ENCODE measurements at regions not wholly inside any gene's neighbourhood (a gene's known extent, or its start where the extent isn't known, plus 50 kb on each side); places are given as distances from the start of the nearest gene placed in this dataset.

DNA sequence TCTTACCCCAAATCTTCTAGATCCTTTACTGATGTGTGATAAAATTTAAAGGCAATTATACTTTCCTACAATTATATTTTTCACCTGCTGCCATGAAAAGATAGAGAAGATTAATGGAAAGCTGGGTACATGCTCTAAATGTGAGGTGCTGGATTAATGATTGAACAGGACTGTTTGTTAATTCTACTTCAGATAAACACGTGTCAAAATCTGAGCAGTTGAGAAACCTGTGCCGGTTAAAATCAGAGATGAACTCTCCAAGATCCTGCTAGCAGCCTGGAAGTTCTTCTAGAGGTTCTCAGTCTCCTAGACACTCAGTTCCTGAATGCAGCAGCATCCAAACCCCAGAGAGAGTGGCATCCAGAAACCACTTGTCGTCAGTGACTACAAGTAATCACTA is 69.2 kb downstream of the INHBA start:
- H3K9me3 ChIP-seq (ENCODE audit: low read depth): no peaks in the 10 kb centered on the region
- H3K27ac Mint-ChIP-seq: no peak overlapping the region
- peaks cover 4% of the 10 kb centered on the region for H3K27me3 Mint-ChIP-seq (ENCODE audit: insufficient read depth, low read depth)
- H3K27me3 ChIP-seq: no peaks in the 10 kb centered on the region
- H3K4me3 Mint-ChIP-seq: no peak overlapping the region
- no peak overlapping the region for H2AFZ ChIP-seq (replicated peaks)
- TF ChIP-seq EZH2phosphoT487 (IDR thresholded peaks at IDR 0.05) (no peak), EZH2 (IDR thresholded peaks at IDR 0.05) (no peak)
- H3K4me1 ChIP-seq: peaks cover 2% of the 10 kb centered on the region
- H4K20me1 ChIP-seq (ENCODE audit: low read depth): no peaks in the 10 kb centered on the region
- peaks cover 8% of the 10 kb centered on the region for H3K4me1 Mint-ChIP-seq
- H3F3A ChIP-seq (ENCODE audit: low read depth): peaks cover 6% of the 10 kb centered on the region
- H3K79me2 ChIP-seq (ENCODE audit: low read depth): no peaks in the 10 kb centered on the region
- no peak overlapping the region for H3K9ac ChIP-seq
- no peak for DNase-seq (ENCODE audit: low spot score)
- no peaks in the 10 kb centered on the region for H3K36me3 ChIP-seq
- H3K36me3 Mint-ChIP-seq: no peaks in the 10 kb centered on the region
- H3K9me3 Mint-ChIP-seq: no peaks in the 10 kb centered on the region
- H3K27ac ChIP-seq: no peak overlapping the region
- no peak overlapping the region for H3K4me2 ChIP-seq
- no peak overlapping the region for H3K4me3 ChIP-seq

DNA sequence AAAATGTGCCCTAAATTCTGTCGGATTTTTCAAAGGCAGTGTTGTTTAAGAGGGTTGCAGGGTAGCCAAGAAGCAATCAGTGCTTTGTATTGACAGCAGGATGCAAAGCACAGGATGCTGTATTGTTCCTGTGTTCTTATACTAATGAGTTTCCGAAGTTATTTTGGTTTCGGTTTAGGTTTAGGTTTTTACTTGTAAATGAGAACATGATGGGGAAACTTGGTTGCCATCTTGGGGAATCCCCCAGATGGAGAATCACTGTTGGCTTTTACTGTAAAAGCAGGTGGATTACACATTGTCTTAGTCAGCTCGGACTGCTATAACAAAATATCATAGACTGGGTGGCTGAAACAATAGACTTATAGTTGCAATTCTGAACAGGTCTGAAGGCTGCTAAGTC is 72.1 kb downstream of the INHBA start:
- H3K27me3 Mint-ChIP-seq (ENCODE audit: insufficient read depth, low read depth): peaks cover 4% of the 10 kb centered on the region
- H4K20me1 ChIP-seq (ENCODE audit: low read depth): no peaks in the 10 kb centered on the region
- H3F3A ChIP-seq (ENCODE audit: low read depth): peaks cover 18% of the 10 kb centered on the region
- H3K4me1 ChIP-seq: peaks cover 16% of the 10 kb centered on the region
- no peak overlapping the region for H3K27ac Mint-ChIP-seq
- H3K27me3 ChIP-seq: no peaks in the 10 kb centered on the region
- no peak overlapping the region for H3K4me3 ChIP-seq
- no peaks in the 10 kb centered on the region for H3K36me3 Mint-ChIP-seq
- no peak for DNase-seq (ENCODE audit: low spot score)
- no peak overlapping the region for H3K4me3 Mint-ChIP-seq
- H2AFZ ChIP-seq (replicated peaks): no peak overlapping the region
- no peaks in the 10 kb centered on the region for H3K79me2 ChIP-seq (ENCODE audit: low read depth)
- TF ChIP-seq CTCF (IDR thresholded peaks at IDR 0.05) (no peak), EZH2phosphoT487 (IDR thresholded peaks at IDR 0.05) (no peak), EZH2 (IDR thresholded peaks at IDR 0.05) (no peak)
- peaks cover under 1% of the 10 kb centered on the region for H3K4me1 Mint-ChIP-seq
- no peak overlapping the region for H3K4me2 ChIP-seq
- no peaks in the 10 kb centered on the region for H3K9me3 ChIP-seq (ENCODE audit: low read depth)
- H3K9me3 Mint-ChIP-seq: no peaks in the 10 kb centered on the region
- H3K9ac ChIP-seq: no peak overlapping the region
- no peaks in the 10 kb centered on the region for H3K36me3 ChIP-seq
- H3K27ac ChIP-seq: no peak overlapping the region

GRCh38 chr7:41629711-41630111 is 73.2 kb downstream of the INHBA start:
- no peaks in the 10 kb centered on the region for H3K9me3 Mint-ChIP-seq
- Histone ChIP-seq H2AFZ (replicated peaks) (no peak overlapping the region), H3K4me1 (peaks cover 16% of the 10 kb centered on the region), H3F3A (ENCODE audit: low read depth) (peaks cover 18% of the 10 kb centered on the region), H3K4me2 (no peak overlapping the region), H3K36me3 (no peaks in the 10 kb centered on the region), H3K27ac (no peak overlapping the region), H3K4me3 (no peak overlapping the region), H3K79me2 (ENCODE audit: low read depth) (no peaks in the 10 kb centered on the region), H4K20me1 (ENCODE audit: low read depth) (no peaks in the 10 kb centered on the region), H3K9ac (no peak overlapping the region), H3K9me3 (ENCODE audit: low read depth) (no peaks in the 10 kb centered on the region), H3K27me3 (no peaks in the 10 kb centered on the region)
- no peaks in the 10 kb centered on the region for H3K4me1 Mint-ChIP-seq
- H3K27ac Mint-ChIP-seq: no peak overlapping the region
- H3K27me3 Mint-ChIP-seq (ENCODE audit: insufficient read depth, low read depth): peaks cover 3% of the 10 kb centered on the region
- no peak for DNase-seq (ENCODE audit: low spot score)
- H3K36me3 Mint-ChIP-seq: no peaks in the 10 kb centered on the region
- TF ChIP-seq CTCF (IDR thresholded peaks at IDR 0.05) (no peak), EZH2phosphoT487 (IDR thresholded peaks at IDR 0.05) (no peak), EZH2 (IDR thresholded peaks at IDR 0.05) (no peak)
- H3K4me3 Mint-ChIP-seq: no peak overlapping the region

DNA sequence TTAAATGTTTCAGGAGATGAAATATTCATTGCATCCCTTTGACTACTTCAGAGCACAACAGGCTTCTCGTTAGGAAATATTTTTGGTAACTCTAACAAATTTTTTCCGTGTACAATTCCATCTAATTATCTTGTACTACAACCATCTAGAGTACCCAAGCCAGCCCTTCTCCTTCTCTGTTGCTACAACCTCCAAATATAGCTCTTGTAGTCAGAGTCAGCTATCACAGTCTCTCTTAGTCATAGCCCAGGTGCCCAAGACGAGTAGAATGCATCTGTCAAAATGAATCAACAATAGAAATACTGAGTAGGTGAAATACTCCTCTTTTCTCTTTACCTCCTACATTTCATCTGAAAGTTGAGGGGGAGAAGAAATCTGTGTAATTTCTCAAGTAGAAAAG is 74.0 kb downstream of the INHBA start:
- H3K4me3 ChIP-seq: no peak overlapping the region
- H2AFZ ChIP-seq (replicated peaks): no peak overlapping the region
- peaks cover 16% of the 10 kb centered on the region for H3K4me1 ChIP-seq
- no peaks in the 10 kb centered on the region for H4K20me1 ChIP-seq (ENCODE audit: low read depth)
- H3K4me3 Mint-ChIP-seq: no peak overlapping the region
- no peaks in the 10 kb centered on the region for H3K9me3 ChIP-seq (ENCODE audit: low read depth)
- TF ChIP-seq EZH2phosphoT487 (IDR thresholded peaks at IDR 0.05) (no peak), CTCF (IDR thresholded peaks at IDR 0.05) (no peak), EZH2 (IDR thresholded peaks at IDR 0.05) (no peak)
- no peak overlapping the region for H3K9ac ChIP-seq
- H3F3A ChIP-seq (ENCODE audit: low read depth): peaks cover 18% of the 10 kb centered on the region
- H3K36me3 Mint-ChIP-seq: no peaks in the 10 kb centered on the region
- H3K4me1 Mint-ChIP-seq: no peaks in the 10 kb centered on the region
- no peak for DNase-seq (ENCODE audit: low spot score)
- H3K27ac ChIP-seq: no peak overlapping the region
- no peaks in the 10 kb centered on the region for H3K79me2 ChIP-seq (ENCODE audit: low read depth)
- no peak overlapping the region for H3K27ac Mint-ChIP-seq
- no peaks in the 10 kb centered on the region for H3K27me3 Mint-ChIP-seq (ENCODE audit: insufficient read depth, low read depth)
- H3K27me3 ChIP-seq: no peaks in the 10 kb centered on the region
- no peaks in the 10 kb centered on the region for H3K9me3 Mint-ChIP-seq
- no peaks in the 10 kb centered on the region for H3K36me3 ChIP-seq
- H3K4me2 ChIP-seq: no peak overlapping the region

Data from neural progenitor cell (in vitro differentiated cells).